HCT116 (cell line): ENCODE measurements at regions not wholly inside any gene's neighbourhood (a gene's known extent, or its start where the extent isn't known, plus 50 kb on each side); places are given as distances from the start of the nearest gene placed in this dataset.

ENCODE experiments used
- ATAC-seq: fragments of 200-7000 bp; cut with Tn5 transposase; 2 replicates; pipeline ENCODE4 v1.9.1; 2020; ENCODE audit warnings: mild to moderate bottlenecking, moderate library complexity
- BruUV-seq: library from RNA; stranded (reverse); fragments of 400-500 nt; replicated peaks from 2 replicates; lab custom pipeline; 2021; lab: Mats Ljungman, UMichigan
- CTCF ChIA-PET: fragments of 300-600 bp; sonication (Branson Sonifier 250); formaldehyde crosslinking; loops from one replicate; lab custom pipeline; 2021; ENCODE audit warnings: antibody characterized with exemption; lab: Charles Lee
- POLR2A ChIA-PET: fragments of 300-600, 350-600 bp; sonication (Branson Sonifier 250); formaldehyde crosslinking; loops from one replicate; lab custom pipeline; 2021; ENCODE audit warnings: antibody characterized with exemption; lab: Charles Lee
- RAD21 ChIA-PET, 2 experiments: fragments of 300-600 bp; sonication (Branson Sonifier 250); formaldehyde crosslinking; loops; one replicate each; lab custom pipeline; 2023; ENCODE audit warnings: low total read pairs in 2 of 2; ENCODE audit not compliant: uncharacterized antibody in 2 of 2, unreplicated experiment in 2 of 2, low non-redundant PET in 1 of 2; lab: Charles Lee
- DNase-seq: peaks from one replicate; pipeline ENCODE4 v3.0.0-alpha.2; 2010; ENCODE audit warnings: low read depth, low spot score
- H2AFZ ChIP-seq: fragments of 200-600 bp; shearing (Covaris generic), sonication (generic); 2 replicates; pipeline ENCODE4 v1.6.1; 2017; ENCODE audit warnings: low read depth, mixed run types, mixed read lengths, antibody characterized with exemption, low read length; ENCODE audit not compliant: poor library complexity, severe bottlenecking
- H3K27ac ChIP-seq: 2 replicates; pipeline ENCODE4 v1.5.1; 2012; ENCODE audit warnings: low read depth, low read length
- H3K27me3 ChIP-seq: fragments of 200-600 bp; sonication (generic); 2 replicates; pipeline ENCODE4 v1.6.1; 2016; ENCODE audit warnings: mixed run types, low read length, mixed read lengths; ENCODE audit not compliant: insufficient read depth
- H3K36me3 ChIP-seq, 2 experiments: fragments of 200-500 bp in 1 of 2; fragments of 200-600 bp in 1 of 2; sonication (Bioruptor generic) in 1 of 2; sonication (generic) in 1 of 2; 2 replicates each; pipeline versions ENCODE4 v1.5.1 to v1.6.1; 2014 to 2016; ENCODE audit warnings: low read length in 2 of 2, inconsistent platforms in 1 of 2, mixed read lengths in 1 of 2, mixed run types in 1 of 2; ENCODE audit not compliant: insufficient read depth in 2 of 2, control insufficient read depth in 1 of 2
- H3K4me1 ChIP-seq, 2 experiments: fragments of 200-600 bp in 1 of 2; sonication (generic) in 1 of 2; 2 replicates each; pipeline versions ENCODE4 v1.5.1 to v1.6.1; 2012 to 2017; ENCODE audit warnings: low read length in 2 of 2, inconsistent platforms in 1 of 2, mild to moderate bottlenecking in 1 of 2, mixed read lengths in 1 of 2, mixed run types in 1 of 2, moderate library complexity in 1 of 2; ENCODE audit not compliant: insufficient read depth in 2 of 2, control insufficient read depth in 1 of 2
- H3K4me2 ChIP-seq: fragments of 200-600 bp; sonication (generic); 2 replicates; pipeline ENCODE4 v1.6.1; 2017; ENCODE audit warnings: mixed run types, low read length, mixed read lengths
- H3K4me3 ChIP-seq, 2 experiments: fragments of 200-600 bp in 1 of 2; sonication (generic) in 1 of 2; replicated peaks in 1 of 2; 2 replicates each; pipeline ENCODE4 v1.5.1; 2011 to 2016; ENCODE audit warnings: low read length in 2 of 2, control low read depth in 1 of 2, low read depth in 1 of 2, mild to moderate bottlenecking in 1 of 2, mixed read lengths in 1 of 2, mixed run types in 1 of 2
- H3K79me2 ChIP-seq: fragments of 200-600 bp; sonication (generic); 2 replicates; pipeline ENCODE4 v1.6.1; 2017; ENCODE audit warnings: mild to moderate bottlenecking, mixed run types, low read length, moderate library complexity, mixed read lengths; ENCODE audit not compliant: insufficient read depth
- H3K9ac ChIP-seq: fragments of 200-600 bp; sonication (generic); 2 replicates; pipeline ENCODE4 v1.6.1; 2016; ENCODE audit warnings: low read length, mixed read lengths
- H3K9me2 ChIP-seq: fragments of 200-600 bp; sonication (generic), shearing (Covaris generic); 2 replicates; pipeline ENCODE4 v1.6.1; 2017; ENCODE audit warnings: mixed run types, mild to moderate bottlenecking, moderate library complexity; ENCODE audit not compliant: insufficient read depth
- H3K9me3 ChIP-seq, 2 experiments: fragments of 200-500 bp in 1 of 2; fragments of 200-600 bp in 1 of 2; sonication (Bioruptor generic) in 1 of 2; sonication (generic) in 1 of 2; 2 replicates each; pipeline ENCODE4 v1.6.1; 2014 to 2017; ENCODE audit warnings: low read length in 2 of 2, mixed read lengths in 2 of 2, inconsistent platforms in 1 of 2, low read depth in 1 of 2, mild to moderate bottlenecking in 1 of 2, mixed run types in 1 of 2, moderate library complexity in 1 of 2; ENCODE audit not compliant: control insufficient read depth in 1 of 2, insufficient read depth in 1 of 2
- H4K20me1 ChIP-seq: fragments of 200-600 bp; sonication (generic), shearing (Covaris generic); 2 replicates; pipeline ENCODE4 v1.6.1; 2017; ENCODE audit warnings: mixed run types, mild to moderate bottlenecking, moderate library complexity; ENCODE audit not compliant: insufficient read depth
- ATF3 ChIP-seq: IDR thresholded peaks from 2 replicates; pipeline ENCODE4 v1.6.1; 2012
- EGR1 ChIP-seq: IDR thresholded peaks from 2 replicates; pipeline ENCODE4 v1.6.1; 2012; ENCODE audit warnings: low read depth
- EZH2 ChIP-seq: fragments of 200-600 bp; sonication (generic); IDR thresholded peaks from 2 replicates; pipeline ENCODE4 v1.6.1; 2017; ENCODE audit warnings: antibody characterized with exemption, mixed run types
- EZH2phosphoT487 ChIP-seq: fragments of 200-600 bp; IDR thresholded peaks from 2 replicates; pipeline ENCODE4 v1.6.1; 2018; ENCODE audit warnings: antibody characterized with exemption, borderline replicate concordance
- FOSL1 ChIP-seq: IDR thresholded peaks from 2 replicates; pipeline ENCODE4 v1.6.1; 2012; ENCODE audit warnings: low read depth
- JUND ChIP-seq: IDR thresholded peaks from 2 replicates; pipeline ENCODE4 v1.6.1; 2012
- POLR2A ChIP-seq: IDR thresholded peaks from 2 replicates; pipeline ENCODE4 v1.7.0; 2011; ENCODE audit warnings: borderline replicate concordance; ENCODE audit not compliant: insufficient read depth, insufficient read length; ENCODE audit errors: extremely low read depth
- POLR2AphosphoS5 ChIP-seq: IDR thresholded peaks from 2 replicates; pipeline ENCODE4 v1.6.1; 2011; ENCODE audit warnings: mild to moderate bottlenecking, low read depth, low read length, moderate library complexity
- REST ChIP-seq: IDR thresholded peaks from 2 replicates; pipeline ENCODE4 v1.6.1; 2012; ENCODE audit warnings: low read depth
- SRF ChIP-seq: IDR thresholded peaks from 2 replicates; pipeline ENCODE4 v1.6.1; 2012; ENCODE audit warnings: low read depth
- TCF7L2 ChIP-seq: IDR thresholded peaks from 2 replicates; pipeline ENCODE4 v1.7.0; 2011; ENCODE audit warnings: borderline replicate concordance, inconsistent platforms; ENCODE audit not compliant: insufficient read depth, insufficient read length; ENCODE audit errors: extremely low read depth
- ZBTB33 ChIP-seq: IDR thresholded peaks from 2 replicates; pipeline ENCODE4 v1.6.1; 2011; ENCODE audit warnings: mild to moderate bottlenecking, low read length, moderate library complexity; ENCODE audit not compliant: insufficient replicate concordance; ENCODE audit errors: extremely low read depth
- ZFX ChIP-seq: fragments of 450-650 bp; IDR thresholded peaks from 2 replicates; pipeline ENCODE4 v1.6.1; 2017
- ZNF274 ChIP-seq: fragments of 200-500 bp; sonication (Bioruptor generic); IDR thresholded peaks from 2 replicates; pipeline ENCODE4 v1.6.1; 2014; ENCODE audit warnings: mild to moderate bottlenecking, low read depth, low read length, inconsistent platforms
- intact Hi-C: fragments of 100-400 bp; cut with micrococcal nuclease; formaldehyde crosslinking; loops from 2 replicates; pipeline ENCODE4 v1.10.0; 2022
- TF ChIP-seq, protein P1 (sequence below), 3 experiments: fragments of 200-600 bp in 1 of 3; sonication (generic) in 1 of 3; IDR thresholded peaks in 2 of 3; conservative IDR thresholded peaks in 1 of 3; 2 replicates each; pipeline ENCODE4 v1.5.1; 2012 to 2017; ENCODE audit warnings: low read depth in 2 of 3, low read length in 2 of 3, antibody characterized with exemption in 1 of 3, borderline replicate concordance in 1 of 3, control low read depth in 1 of 3, mild to moderate bottlenecking in 1 of 3, mixed read lengths in 1 of 3, mixed run types in 1 of 3, moderate library complexity in 1 of 3; ENCODE audit not compliant: insufficient read depth in 1 of 3

DNA sequence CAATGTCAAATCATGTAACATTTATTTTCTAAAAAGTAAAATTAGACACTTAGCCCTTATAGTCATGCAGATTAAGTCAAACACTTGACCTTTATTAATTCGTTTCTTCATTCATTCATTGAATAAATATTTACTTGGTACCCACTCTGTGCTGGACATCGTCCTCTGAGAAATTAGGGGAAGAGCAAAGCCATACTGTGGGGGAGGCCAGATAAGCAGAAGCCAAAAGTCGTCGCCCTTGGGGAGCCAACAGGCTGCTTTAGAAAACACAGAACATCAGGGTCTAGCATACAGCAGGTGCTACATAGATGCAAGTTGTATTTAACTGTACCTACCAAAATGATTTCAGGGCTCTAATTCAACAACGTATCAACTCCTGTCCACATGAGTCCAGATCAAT lies 66.1 kb upstream of the PROX1 start (continued):
- TF ChIP-seq FOSL1 = no peak
- TF ChIP-seq, protein P1, sequence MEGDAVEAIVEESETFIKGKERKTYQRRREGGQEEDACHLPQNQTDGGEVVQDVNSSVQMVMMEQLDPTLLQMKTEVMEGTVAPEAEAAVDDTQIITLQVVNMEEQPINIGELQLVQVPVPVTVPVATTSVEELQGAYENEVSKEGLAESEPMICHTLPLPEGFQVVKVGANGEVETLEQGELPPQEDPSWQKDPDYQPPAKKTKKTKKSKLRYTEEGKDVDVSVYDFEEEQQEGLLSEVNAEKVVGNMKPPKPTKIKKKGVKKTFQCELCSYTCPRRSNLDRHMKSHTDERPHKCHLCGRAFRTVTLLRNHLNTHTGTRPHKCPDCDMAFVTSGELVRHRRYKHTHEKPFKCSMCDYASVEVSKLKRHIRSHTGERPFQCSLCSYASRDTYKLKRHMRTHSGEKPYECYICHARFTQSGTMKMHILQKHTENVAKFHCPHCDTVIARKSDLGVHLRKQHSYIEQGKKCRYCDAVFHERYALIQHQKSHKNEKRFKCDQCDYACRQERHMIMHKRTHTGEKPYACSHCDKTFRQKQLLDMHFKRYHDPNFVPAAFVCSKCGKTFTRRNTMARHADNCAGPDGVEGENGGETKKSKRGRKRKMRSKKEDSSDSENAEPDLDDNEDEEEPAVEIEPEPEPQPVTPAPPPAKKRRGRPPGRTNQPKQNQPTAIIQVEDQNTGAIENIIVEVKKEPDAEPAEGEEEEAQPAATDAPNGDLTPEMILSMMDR (IDR thresholded peaks at IDR 0.05 in 2 of 3, conservative IDR thresholded peaks at IDR 0.05 in 1 of 3; ENCODE audit: borderline replicate concordance in 1 of 3, insufficient read depth in 1 of 3, low read depth in 2 of 3, low read length in 2 of 3) = no peak

DNA sequence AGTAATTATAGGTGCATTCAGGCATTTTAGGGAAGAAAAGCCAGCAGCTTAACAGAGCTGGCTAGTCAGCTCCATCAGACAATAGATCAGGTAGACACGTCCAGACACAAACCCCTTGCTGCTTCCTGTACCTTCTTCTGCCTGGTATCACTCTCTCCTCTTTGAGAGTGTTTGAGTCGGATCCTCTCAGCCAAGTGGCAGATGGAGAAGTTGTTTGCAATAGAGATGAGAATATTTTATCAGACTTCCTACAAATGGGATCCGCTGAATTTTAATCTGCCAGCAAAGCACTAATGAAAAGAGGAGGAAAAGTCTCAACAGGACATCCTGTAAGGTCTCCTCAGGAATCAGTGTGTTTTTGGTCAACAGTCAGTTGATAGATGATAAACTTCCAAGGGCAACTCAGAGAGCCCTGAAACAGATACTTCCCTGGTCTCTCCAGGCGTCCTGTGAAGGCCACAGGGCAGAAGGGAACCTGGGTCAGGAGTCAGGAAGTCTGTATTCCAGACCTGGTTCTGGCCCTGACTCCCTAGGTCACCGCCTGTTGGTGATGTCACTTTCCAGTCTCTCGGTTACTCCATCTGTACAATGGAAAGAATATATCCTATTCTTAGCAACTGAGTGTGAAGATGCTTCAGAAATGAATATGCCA lies 62.1 kb upstream of the PROX1 start:
- H3K27me3 ChIP-seq = 0 out of 2 replicates have a peak, but pooled peaks cover 6% of the 10 kb centered on the region
- H3K4me2 ChIP-seq = no peak overlapping the region
- ChIA-PET RAD21 (no interaction called here), POLR2A (no interaction called here)
- H3K9me2 ChIP-seq = no peaks in the 10 kb centered on the region
- H3K4me3 ChIP-seq = no peak overlapping the region
- H2AFZ ChIP-seq = no peak overlapping the region
- H3K9ac ChIP-seq = no peak overlapping the region
- H3K27ac ChIP-seq = no peak overlapping the region
- intact Hi-C loops = no loop called here
- no peaks in the 10 kb centered on the region for H3K79me2 ChIP-seq
- no peaks in the 10 kb centered on the region for H3K36me3 ChIP-seq
- H3K9me3 ChIP-seq = no peaks in the 10 kb centered on the region
- H4K20me1 ChIP-seq = no peaks in the 10 kb centered on the region
- BruUV-seq = no TSS peak
- H3K4me1 ChIP-seq = no peaks in the 10 kb centered on the region
- TF ChIP-seq EGR1 = no peak
- no peak for TF ChIP-seq ZNF274
- TF ChIP-seq ATF3 = no peak
- no peak for TF ChIP-seq POLR2A
- no peak for TF ChIP-seq SRF
- TF ChIP-seq TCF7L2 = no peak
- TF ChIP-seq JUND = no peak
- TF ChIP-seq REST = no peak
- TF ChIP-seq FOSL1 = no peak
- TF ChIP-seq ZBTB33 = no peak
- no peak for TF ChIP-seq EZH2phosphoT487
- TF ChIP-seq ZFX = no peak
- no peak for TF ChIP-seq EZH2
- no peak for TF ChIP-seq POLR2AphosphoS5
- TF ChIP-seq, all 23 proteins: peak for 0
- CTCF ChIA-PET = no interaction called here
- no peak for DNase-seq
- no peak for ATAC-seq
